Prostate gland (tissue), 2 donors: ENCODE measurements at regions not wholly inside any gene's neighbourhood (a gene's known extent, or its start where the extent isn't known, plus 50 kb on each side); places are given as distances from the start of the nearest gene placed in this dataset.

Source experiments
- DNase-seq: peaks from one replicate; pipeline ENCODE4 v3.0.0-alpha.2; 2019; ENCODE audit warnings: low spot score
- H3K27ac ChIP-seq, 2 donors: fragments of 200-600 bp; sonication (generic); 2 replicates each; pipeline ENCODE4 v1.5.1; 2017 to 2019
- H3K27me3 ChIP-seq: fragments of 200-600 bp; sonication (generic); replicated peaks from 2 replicates; pipeline ENCODE4 v1.5.1; 2019; ENCODE audit not compliant: insufficient read depth
- H3K36me3 ChIP-seq, 2 donors: fragments of 200-600 bp; sonication (generic); 1 replicate in 1 of 2; 2 replicates in 1 of 2; pipeline versions ENCODE4 v1.5.1 to v1.8.1; 2017 to 2019
- H3K4me1 ChIP-seq: fragments of 200-600 bp; sonication (generic); replicated peaks from 2 replicates; pipeline ENCODE4 v1.5.1; 2019
- H3K4me3 ChIP-seq, 2 donors: fragments of 200-600 bp; sonication (generic); 2 replicates each; pipeline ENCODE4 v1.5.1; 2017 to 2019
- H3K9me3 ChIP-seq: fragments of 200-600 bp; sonication (generic); 2 replicates; pipeline ENCODE4 v1.5.1; 2017
- CTCF ChIP-seq, 4 experiments: fragments of 200-600 bp in 2 of 4; fragments of 450-650 bp in 2 of 4; sonication (generic) in 2 of 4; IDR thresholded peaks; 1 replicate in 3 of 4; 2 replicates in 1 of 4; pipeline ENCODE4 v1.5.1; 2016 to 2019; ENCODE audit warnings: antibody characterized with exemption in 4 of 4, mild to moderate bottlenecking in 2 of 4, moderate library complexity in 2 of 4
- POLR2A ChIP-seq: fragments of 450-650 bp; IDR thresholded peaks from one replicate; pipeline ENCODE4 v1.6.1; 2016; ENCODE audit warnings: antibody characterized with exemption, mild to moderate bottlenecking
- POLR2AphosphoS5 ChIP-seq: sonication (generic); formaldehyde crosslinking; IDR thresholded peaks from one replicate; pipeline ENCODE4 v1.6.1; 2017; ENCODE audit warnings: antibody characterized with exemption
- WGBS: methylation state at CpG from one replicate; pipeline ENCODE4 v1.1.5; 2018; 5-methylcytosine and 5-hydroxymethylcytosine counted together
- intact Hi-C: fragments of 100-400 bp; cut with DNase I; formaldehyde crosslinking; loops from one replicate; pipeline ENCODE4 v1.14.2; 2022

GRCh38 chr5:88140856-88141752 lies 127.5 kb downstream of the TMEM161B start:
- peak overlapping the region; percentile 48 to 66 for H3K27ac ChIP-seq

GRCh38 chr5:88140396-88140855 lies 128.2 kb downstream of the TMEM161B start:
- Histone ChIP-seq H3K4me1 (no peaks in the 10 kb centered on the region), H3K27me3 (no peaks in the 10 kb centered on the region), H3K36me3 (no peaks in the 10 kb centered on the region), H3K9me3 (no peaks in the 10 kb centered on the region), H3K27ac (no peak overlapping the region), H3K4me3 (peak overlapping the region; percentile 35 to 36)
- 2% methylated on average over 15 of the region's 15 CpGs for WGBS
- DNase-seq, result no peak
- TF ChIP-seq POLR2AphosphoS5, result no peak
- intact Hi-C loops, result loop anchor here (5.0 kb wide), 2 partner anchors 537 to 552 kb away; no protein-coding TSS in a partner anchor

More at GRCh38 chr5:88140856-88141752, 127.5 kb downstream of the TMEM161B start:
- Histone ChIP-seq H3K27me3 (no peaks in the 10 kb centered on the region), H3K4me1 (no peaks in the 10 kb centered on the region), H3K4me3 (peak overlapping the region; percentile 35 to 36), H3K9me3 (no peaks in the 10 kb centered on the region), H3K36me3 (no peaks in the 10 kb centered on the region)
- TF ChIP-seq CTCF (IDR thresholded peaks at IDR 0.05), result peak; percentile 61 to 82 (median 66)
- no peak for TF ChIP-seq POLR2A
- peak; percentile 61 for TF ChIP-seq POLR2AphosphoS5
- WGBS, result under 1% methylated on average over 49 of the region's 49 CpGs
- peak; percentile 95 for DNase-seq
- intact Hi-C loops, result loop anchor here (5.0 kb wide), 2 partner anchors 536 to 551 kb away; no protein-coding TSS in a partner anchor

GRCh38 chr5:88130211-88130815 lies 138.3 kb downstream of the TMEM161B start:
- TF ChIP-seq POLR2AphosphoS5, result no peak
- TF ChIP-seq CTCF (IDR thresholded peaks at IDR 0.05), result no peak
- TF ChIP-seq POLR2A, result no peak
- intact Hi-C loops, result no loop called here
- no peaks in the 10 kb centered on the region for H3K27me3 ChIP-seq
- H3K4me1 ChIP-seq, result no peaks in the 10 kb centered on the region
- no peaks in the 10 kb centered on the region for H3K36me3 ChIP-seq
- DNase-seq, result no peak
- H3K9me3 ChIP-seq, result no peaks in the 10 kb centered on the region
- 94% methylated on average over 5 of the region's 5 CpGs for WGBS
- no peak overlapping the region for H3K27ac ChIP-seq
- H3K4me3 ChIP-seq, result no peak overlapping the region

GRCh38 chr5:88128813-88129212 lies 139.8 kb downstream of the TMEM161B start:
- Histone ChIP-seq H3K36me3 (no peaks in the 10 kb centered on the region), H3K4me3 (no peak overlapping the region), H3K9me3 (no peaks in the 10 kb centered on the region), H3K27me3 (no peaks in the 10 kb centered on the region), H3K4me1 (no peaks in the 10 kb centered on the region), H3K27ac (no peak overlapping the region)
- intact Hi-C loops, result no loop called here
- TF ChIP-seq POLR2AphosphoS5 (no peak), POLR2A (no peak), CTCF (IDR thresholded peaks at IDR 0.05) (no peak)
- DNase-seq, result no peak
- 95% methylated on average over 2 of the region's 2 CpGs for WGBS

GRCh38 chr5:88119535-88120125 lies 149.0 kb downstream of the TMEM161B start:
- H3K9me3 ChIP-seq, result no peaks in the 10 kb centered on the region
- no peaks in the 10 kb centered on the region for H3K36me3 ChIP-seq
- no peak overlapping the region for H3K4me3 ChIP-seq
- DNase-seq, result no peak
- 80% methylated on average over 4 of the region's 4 CpGs for WGBS
- intact Hi-C loops, result no loop called here
- TF ChIP-seq POLR2A, result no peak
- no peak for TF ChIP-seq POLR2AphosphoS5
- no peak for TF ChIP-seq CTCF (IDR thresholded peaks at IDR 0.05)
- H3K4me1 ChIP-seq, result no peaks in the 10 kb centered on the region
- no peak overlapping the region for H3K27ac ChIP-seq
- no peaks in the 10 kb centered on the region for H3K27me3 ChIP-seq
